CD4-positive, CD25-positive, alpha-beta regulatory T cell (primary cell): ENCODE measurements at regions not wholly inside any gene's neighbourhood (a gene's known extent, or its start where the extent isn't known, plus 50 kb on each side); places are given as distances from the start of the nearest gene placed in this dataset.

Experiments
- ATAC-seq, 2 donors: fragments of 150-1000 bp; cut with Tn5 transposase; one replicate each; pipeline ENCODE4 v1.10.0; 2021; ENCODE audit warnings: low read depth in 2 of 2, moderate number of reproducible peaks in 2 of 2, moderate library complexity in 1 of 2
- DNase-seq, 3 donors: peaks; one replicate each; pipeline versions ENCODE4 v3.0.0 to v3.0.0-alpha.2; 2012 to 2022; ENCODE audit warnings: mixed read lengths in 1 of 3
- H3K27ac ChIP-seq: one replicate; pipeline ENCODE4 v1.7.0; 2013; ENCODE audit warnings: mild to moderate bottlenecking, low read length; ENCODE audit not compliant: insufficient read depth, poor library complexity, severe bottlenecking
- H3K27me3 ChIP-seq: one replicate; pipeline ENCODE4 v1.7.0; 2013; ENCODE audit warnings: low read length; ENCODE audit not compliant: control insufficient read depth, insufficient read depth
- H3K36me3 ChIP-seq: one replicate; pipeline ENCODE4 v1.7.0; 2013; ENCODE audit warnings: mild to moderate bottlenecking, low read length, moderate library complexity; ENCODE audit not compliant: control insufficient read depth, insufficient read depth
- H3K4me1 ChIP-seq: 2 replicates; pipeline ENCODE4 v1.7.0; 2013; ENCODE audit warnings: mild to moderate bottlenecking, low read length; ENCODE audit not compliant: insufficient read depth, control insufficient read depth, poor library complexity, severe bottlenecking
- H3K4me3 ChIP-seq: one replicate; pipeline ENCODE4 v1.7.0; 2013; ENCODE audit warnings: low read depth, mild to moderate bottlenecking, low read length, moderate library complexity
- H3K9me3 ChIP-seq, 2 experiments: 1 replicate in 1 of 2; 2 replicates in 1 of 2; pipeline ENCODE4 v1.7.0; 2013; ENCODE audit warnings: low read length in 2 of 2, mild to moderate bottlenecking in 1 of 2, moderate library complexity in 1 of 2; ENCODE audit not compliant: control insufficient read depth in 2 of 2
- H3K27ac Mint-ChIP-seq, 3 donors: one replicate each; pipeline ENCODE4 v1.8.0; 2020 to 2022; ENCODE audit warnings: mild to moderate bottlenecking in 3 of 3, mixed read lengths in 3 of 3, moderate library complexity in 2 of 3
- H3K27me3 Mint-ChIP-seq: one replicate; pipeline ENCODE4 v1.8.0; 2022; ENCODE audit warnings: mild to moderate bottlenecking, mixed read lengths
- H3K36me3 Mint-ChIP-seq: one replicate; pipeline ENCODE4 v1.8.0; 2020; ENCODE audit warnings: mixed read lengths
- H3K4me1 Mint-ChIP-seq, 4 donors: one replicate each; pipeline ENCODE4 v1.8.0; 2020 to 2022; ENCODE audit warnings: mixed read lengths in 4 of 4, mild to moderate bottlenecking in 1 of 4
- H3K4me3 Mint-ChIP-seq, 4 donors: one replicate each; pipeline ENCODE4 v1.8.0; 2020 to 2022; ENCODE audit warnings: mild to moderate bottlenecking in 4 of 4, mixed read lengths in 4 of 4, moderate library complexity in 3 of 4
- H3K9me3 Mint-ChIP-seq, 7 donors: one replicate each; pipeline ENCODE4 v1.8.0; 2020 to 2022; ENCODE audit warnings: mixed read lengths in 7 of 7, mild to moderate bottlenecking in 3 of 7, moderate library complexity in 2 of 7

GRCh38 chr4:23269566-23269965, 576.8 kb downstream of the GBA3 start:
- H3K9me3 ChIP-seq, result no peaks in the 10 kb centered on the region
- no peaks in the 10 kb centered on the region for H3K27me3 Mint-ChIP-seq
- peaks cover 0 to 4% (median 0%) of the 10 kb centered on the region in 4 donors for H3K4me1 Mint-ChIP-seq
- H3K27ac Mint-ChIP-seq, result no peak overlapping the region
- no peak for DNase-seq
- peaks cover 0 to 2% (median 0%) of the 10 kb centered on the region in 7 donors for H3K9me3 Mint-ChIP-seq
- no peaks in the 10 kb centered on the region for H3K27me3 ChIP-seq
- no peaks in the 10 kb centered on the region for H3K36me3 ChIP-seq
- no peak overlapping the region for H3K27ac ChIP-seq
- no peak overlapping the region for H3K4me3 Mint-ChIP-seq
- ATAC-seq, result no peak
- no peaks in the 10 kb centered on the region for H3K4me1 ChIP-seq
- H3K4me3 ChIP-seq, result no peak overlapping the region
- no peaks in the 10 kb centered on the region for H3K36me3 Mint-ChIP-seq

- no peaks in the 10 kb centered on the region for H3K36me3 Mint-ChIP-seq
- DNase-seq (no peak), ATAC-seq (no peak)
- H3K27me3 Mint-ChIP-seq, result no peaks in the 10 kb centered on the region
- H3K27ac Mint-ChIP-seq, result no peak overlapping the region
- no peak overlapping the region for H3K4me3 Mint-ChIP-seq
- Histone ChIP-seq H3K9me3 (no peaks in the 10 kb centered on the region), H3K27ac (no peak overlapping the region), H3K4me3 (no peak overlapping the region), H3K4me1 (no peaks in the 10 kb centered on the region), H3K36me3 (no peaks in the 10 kb centered on the region), H3K27me3 (no peaks in the 10 kb centered on the region)
- H3K4me1 Mint-ChIP-seq, result peaks cover 0 to 4% (median 0%) of the 10 kb centered on the region in 4 donors
- H3K9me3 Mint-ChIP-seq, result peaks cover 0 to 2% (median 0%) of the 10 kb centered on the region in 7 donors
Observed at GRCh38 chr4:23268072-23268771, 575.5 kb downstream of the GBA3 start.

- ATAC-seq (no peak), DNase-seq (no peak)
- Histone ChIP-seq H3K9me3 (no peaks in the 10 kb centered on the region), H3K27ac (no peak overlapping the region), H3K4me3 (no peak overlapping the region), H3K36me3 (no peaks in the 10 kb centered on the region), H3K4me1 (no peaks in the 10 kb centered on the region), H3K27me3 (no peaks in the 10 kb centered on the region)
- H3K27ac Mint-ChIP-seq, result no peak overlapping the region
- no peaks in the 10 kb centered on the region for H3K36me3 Mint-ChIP-seq
- no peak overlapping the region for H3K4me3 Mint-ChIP-seq
- peaks cover 0 to 4% (median 0%) of the 10 kb centered on the region in 4 donors for H3K4me1 Mint-ChIP-seq
- no peaks in the 10 kb centered on the region for H3K27me3 Mint-ChIP-seq
- H3K9me3 Mint-ChIP-seq, result peaks cover 0 to 2% (median 0%) of the 10 kb centered on the region in 7 donors
Observed at GRCh38 chr4:23266401-23266800, 573.7 kb downstream of the GBA3 start.

GRCh38 chr4:23260511-23260910, 567.8 kb downstream of the GBA3 start:
- Histone ChIP-seq H3K27me3 (no peaks in the 10 kb centered on the region), H3K27ac (no peak overlapping the region), H3K4me1 (no peaks in the 10 kb centered on the region), H3K9me3 (no peaks in the 10 kb centered on the region), H3K4me3 (no peak overlapping the region), H3K36me3 (no peaks in the 10 kb centered on the region)
- peaks cover 0 to 2% (median 0%) of the 10 kb centered on the region in 4 donors for H3K4me1 Mint-ChIP-seq
- H3K9me3 Mint-ChIP-seq, result no peaks in the 10 kb centered on the region
- H3K4me3 Mint-ChIP-seq, result no peak overlapping the region
- ATAC-seq (no peak), DNase-seq (no peak)
- H3K27me3 Mint-ChIP-seq, result peaks cover 4% of the 10 kb centered on the region
- H3K36me3 Mint-ChIP-seq, result no peaks in the 10 kb centered on the region
- H3K27ac Mint-ChIP-seq, result no peak overlapping the region

GRCh38 chr4:23245203-23245832, 552.6 kb downstream of the GBA3 start:
- no peaks in the 10 kb centered on the region for H3K27me3 Mint-ChIP-seq
- peaks cover 0 to 4% (median 0%) of the 10 kb centered on the region in 7 donors for H3K9me3 Mint-ChIP-seq
- no peak overlapping the region for H3K27ac Mint-ChIP-seq
- no peaks in the 10 kb centered on the region for H3K27me3 ChIP-seq
- no peaks in the 10 kb centered on the region for H3K36me3 ChIP-seq
- H3K9me3 ChIP-seq, result no peaks in the 10 kb centered on the region
- no peaks in the 10 kb centered on the region for H3K36me3 Mint-ChIP-seq
- DNase-seq (no peak), ATAC-seq (no peak)
- no peak overlapping the region for H3K4me3 Mint-ChIP-seq
- no peaks in the 10 kb centered on the region for H3K4me1 ChIP-seq
- H3K27ac ChIP-seq, result no peak overlapping the region
- H3K4me3 ChIP-seq, result no peak overlapping the region
- no peaks in the 10 kb centered on the region for H3K4me1 Mint-ChIP-seq

GRCh38 chr4:23242962-23243361, 550.2 kb downstream of the GBA3 start:
- ATAC-seq (no peak), DNase-seq (no peak)
- Mint-ChIP-seq H3K27me3 (no peaks in the 10 kb centered on the region), H3K4me1 (no peaks in the 10 kb centered on the region), H3K9me3 (peaks cover 0 to 5% (median 0%) of the 10 kb centered on the region in 7 donors), H3K27ac (no peak overlapping the region), H3K36me3 (no peaks in the 10 kb centered on the region), H3K4me3 (no peak overlapping the region)
- no peaks in the 10 kb centered on the region for H3K36me3 ChIP-seq
- H3K9me3 ChIP-seq, result no peaks in the 10 kb centered on the region
- no peak overlapping the region for H3K4me3 ChIP-seq
- H3K4me1 ChIP-seq, result no peaks in the 10 kb centered on the region
- no peak overlapping the region for H3K27ac ChIP-seq
- H3K27me3 ChIP-seq, result no peaks in the 10 kb centered on the region

GRCh38 chr4:23241408-23241807, 548.7 kb downstream of the GBA3 start:
- H3K27ac ChIP-seq, result no peak overlapping the region
- Mint-ChIP-seq H3K4me1 (no peaks in the 10 kb centered on the region), H3K27ac (no peak overlapping the region), H3K36me3 (no peaks in the 10 kb centered on the region), H3K27me3 (no peaks in the 10 kb centered on the region), H3K9me3 (peaks cover 0 to 5% (median 0%) of the 10 kb centered on the region in 7 donors), H3K4me3 (no peak overlapping the region)
- ATAC-seq (no peak), DNase-seq (no peak)
- no peaks in the 10 kb centered on the region for H3K36me3 ChIP-seq
- no peaks in the 10 kb centered on the region for H3K9me3 ChIP-seq
- H3K27me3 ChIP-seq, result no peaks in the 10 kb centered on the region
- H3K4me3 ChIP-seq, result no peak overlapping the region
- H3K4me1 ChIP-seq, result no peaks in the 10 kb centered on the region

GRCh38 chr4:23238848-23239247, 546.1 kb downstream of the GBA3 start:
- no peaks in the 10 kb centered on the region for H3K36me3 Mint-ChIP-seq
- H3K4me1 Mint-ChIP-seq, result no peaks in the 10 kb centered on the region
- no peak overlapping the region for H3K27ac Mint-ChIP-seq
- DNase-seq (no peak), ATAC-seq (no peak)
- peaks cover 0 to 5% (median 0%) of the 10 kb centered on the region in 7 donors for H3K9me3 Mint-ChIP-seq
- no peaks in the 10 kb centered on the region for H3K9me3 ChIP-seq
- H3K4me1 ChIP-seq, result no peaks in the 10 kb centered on the region
- no peak overlapping the region for H3K4me3 Mint-ChIP-seq
- no peaks in the 10 kb centered on the region for H3K27me3 ChIP-seq
- no peaks in the 10 kb centered on the region for H3K36me3 ChIP-seq
- H3K27me3 Mint-ChIP-seq, result no peaks in the 10 kb centered on the region
- no peak overlapping the region for H3K4me3 ChIP-seq
- H3K27ac ChIP-seq, result no peak overlapping the region
